ENCODE measurements at regions not wholly inside any gene's neighbourhood (a gene's known extent, or its start where the extent isn't known, plus 50 kb on each side); places are given as distances from the start of the nearest gene placed in this dataset.

DNA sequence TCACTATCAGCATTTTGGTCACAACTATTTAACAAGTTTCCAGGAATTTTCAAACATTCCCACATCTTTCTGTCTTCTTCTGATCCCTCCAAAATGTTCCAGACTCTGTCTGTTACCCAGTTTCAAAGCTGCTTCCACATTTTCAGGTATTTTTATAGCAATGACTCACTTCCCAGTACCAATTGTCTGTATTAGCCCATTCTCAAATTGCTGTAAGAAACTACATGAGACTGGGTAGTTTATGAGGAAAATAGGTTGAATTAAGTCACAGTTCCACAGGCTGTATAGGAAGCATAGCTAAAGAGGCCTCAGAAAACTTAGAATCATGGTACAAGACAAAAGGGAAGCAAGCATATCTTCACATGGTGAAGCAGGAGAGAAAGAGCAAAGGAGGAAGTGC, 475.0 kb upstream of the PCDH7 start:
- POLR2A ChIA-PET, result no interaction called here
- H3K4me3 Mint-ChIP-seq, result no peak overlapping the region
- H3K36me3 Mint-ChIP-seq, result no peaks in the 10 kb centered on the region
- ATAC-seq, result no peak
- H3K27me3 Mint-ChIP-seq, result no peaks in the 10 kb centered on the region
- no peak overlapping the region for H3K27ac Mint-ChIP-seq
- no peak for DNase-seq
- H3K4me1 Mint-ChIP-seq, result no peaks in the 10 kb centered on the region
- peaks cover 16 to 47% (median 25%) of the 10 kb centered on the region in 9 donors for H3K9me3 Mint-ChIP-seq

- POLR2A ChIA-PET, result no interaction called here
- peaks cover 0 to 3% (median 0%) of the 10 kb centered on the region in 3 donors for H3K36me3 Mint-ChIP-seq
- no peak for ATAC-seq
- no peak overlapping the region for H3K4me3 Mint-ChIP-seq
- no peaks in the 10 kb centered on the region for H3K4me1 Mint-ChIP-seq
- DNase-seq, result no peak
- H3K9me3 Mint-ChIP-seq, result peaks cover 0 to 21% (median 10%) of the 10 kb centered on the region in 9 donors
- no peak overlapping the region for H3K27ac Mint-ChIP-seq
- no peaks in the 10 kb centered on the region for H3K27me3 Mint-ChIP-seq
Measured at GRCh38 chr4:30256116-30256832, 463.9 kb upstream of the PCDH7 start.

GRCh38 chr4:30258949-30259348, 461.2 kb upstream of the PCDH7 start:
- Mint-ChIP-seq H3K4me3 (no peak overlapping the region), H3K36me3 (peaks cover 0 to 2% (median 0%) of the 10 kb centered on the region in 3 donors), H3K27ac (no peak overlapping the region), H3K9me3 (peaks cover 0 to 12% (median 10%) of the 10 kb centered on the region in 9 donors), H3K27me3 (no peaks in the 10 kb centered on the region), H3K4me1 (no peaks in the 10 kb centered on the region)
- ATAC-seq (no peak), DNase-seq (no peak)
- POLR2A ChIA-PET, result no interaction called here

- H3K4me1 Mint-ChIP-seq, result no peaks in the 10 kb centered on the region
- DNase-seq (no peak), ATAC-seq (no peak)
- POLR2A ChIA-PET, result no interaction called here
- H3K36me3 Mint-ChIP-seq, result no peaks in the 10 kb centered on the region
- H3K27ac Mint-ChIP-seq, result no peak overlapping the region
- H3K4me3 Mint-ChIP-seq, result no peak overlapping the region
- H3K27me3 Mint-ChIP-seq, result no peaks in the 10 kb centered on the region
- H3K9me3 Mint-ChIP-seq, result peaks cover 0 to 7% (median 2%) of the 10 kb centered on the region in 9 donors
Measured at GRCh38 chr4:30262379-30262778, 457.8 kb upstream of the PCDH7 start.

- Mint-ChIP-seq H3K4me3 (no peak overlapping the region), H3K27me3 (no peaks in the 10 kb centered on the region), H3K4me1 (no peaks in the 10 kb centered on the region), H3K36me3 (no peaks in the 10 kb centered on the region), H3K9me3 (peaks cover 0 to 9% (median 4%) of the 10 kb centered on the region in 9 donors), H3K27ac (no peak overlapping the region)
- DNase-seq (no peak), ATAC-seq (no peak)
- POLR2A ChIA-PET, result no interaction called here
Measured at GRCh38 chr4:30264465-30264864, 455.7 kb upstream of the PCDH7 start.

DNA sequence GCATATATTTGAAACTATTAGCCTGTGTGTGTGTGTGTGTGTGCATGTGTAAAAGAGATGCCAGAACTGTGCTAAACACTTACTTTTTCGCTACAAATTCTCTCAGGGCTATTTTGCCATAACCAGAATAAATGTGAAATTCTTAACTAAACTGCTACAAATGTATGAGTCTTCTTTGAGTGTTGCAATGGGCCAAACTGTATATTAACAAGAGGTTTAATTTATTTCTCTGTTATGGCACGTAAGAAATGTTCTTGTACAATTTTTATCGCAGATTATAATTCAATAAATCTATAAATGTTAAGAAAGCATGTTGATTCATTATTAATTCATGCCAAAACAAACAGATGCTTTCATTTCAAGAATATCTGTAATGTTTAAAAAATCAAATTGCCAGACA, 454.5 kb upstream of the PCDH7 start:
- ATAC-seq, result no peak

DNA sequence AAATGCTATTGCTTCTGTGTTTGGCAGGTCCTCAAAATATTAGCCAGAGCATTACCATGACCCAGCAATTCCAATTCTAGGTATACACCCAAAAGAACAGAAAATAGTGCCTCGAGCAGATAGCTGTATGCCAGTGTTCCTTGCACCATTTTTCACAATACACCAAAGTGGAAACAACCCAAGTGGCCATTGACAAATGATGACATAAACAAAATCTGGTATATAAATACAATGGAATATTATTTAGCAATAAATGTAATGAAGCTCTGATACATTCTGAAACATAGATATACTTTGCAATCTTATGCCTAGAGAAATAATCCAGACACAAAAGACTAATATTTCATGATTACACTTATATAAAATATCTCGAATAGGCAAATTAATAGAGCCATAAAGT, 451.8 kb upstream of the PCDH7 start:
- ATAC-seq, result no peak
- no peak overlapping the region for H3K4me3 Mint-ChIP-seq
- no peaks in the 10 kb centered on the region for H3K4me1 Mint-ChIP-seq
- no peaks in the 10 kb centered on the region for H3K36me3 Mint-ChIP-seq
- POLR2A ChIA-PET, result no interaction called here
- H3K27ac Mint-ChIP-seq, result no peak overlapping the region
- H3K27me3 Mint-ChIP-seq, result no peaks in the 10 kb centered on the region
- no peak for DNase-seq
- H3K9me3 Mint-ChIP-seq, result peaks cover 0 to 23% (median 9%) of the 10 kb centered on the region in 9 donors

More for the DNA sequence above, 454.5 kb upstream of the PCDH7 start:
- no peak for DNase-seq
- H3K27me3 Mint-ChIP-seq, result no peaks in the 10 kb centered on the region
- POLR2A ChIA-PET, result no interaction called here
- H3K4me1 Mint-ChIP-seq, result no peaks in the 10 kb centered on the region
- no peak overlapping the region for H3K4me3 Mint-ChIP-seq
- H3K9me3 Mint-ChIP-seq, result peaks cover 0 to 15% (median 4%) of the 10 kb centered on the region in 9 donors
- no peaks in the 10 kb centered on the region for H3K36me3 Mint-ChIP-seq
- H3K27ac Mint-ChIP-seq, result no peak overlapping the region

DNA sequence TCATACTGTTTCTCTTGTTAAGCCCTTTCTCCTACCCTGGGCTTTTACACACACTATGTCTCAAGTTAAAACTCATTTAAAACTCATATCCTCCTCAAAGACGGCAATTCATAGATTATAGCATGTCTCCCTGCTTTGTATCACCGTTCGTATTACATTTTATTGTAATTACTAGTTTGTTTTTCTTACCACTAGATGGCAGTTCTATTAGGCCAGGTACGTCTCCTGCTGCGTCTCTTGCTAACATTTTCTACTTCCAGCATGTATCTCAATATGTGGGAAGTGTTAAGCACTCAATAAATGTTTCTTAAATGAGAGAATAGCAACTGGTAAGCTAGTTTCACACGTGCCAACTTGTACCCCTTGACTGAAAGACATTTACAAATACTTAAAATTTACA, 450.3 kb upstream of the PCDH7 start:
- Mint-ChIP-seq H3K27ac (no peak overlapping the region), H3K4me1 (no peaks in the 10 kb centered on the region), H3K27me3 (no peaks in the 10 kb centered on the region), H3K4me3 (no peak overlapping the region), H3K36me3 (no peaks in the 10 kb centered on the region), H3K9me3 (peaks cover 0 to 25% (median 11%) of the 10 kb centered on the region in 9 donors)
- DNase-seq (no peak), ATAC-seq (no peak)
- POLR2A ChIA-PET, result no interaction called here

DNA sequence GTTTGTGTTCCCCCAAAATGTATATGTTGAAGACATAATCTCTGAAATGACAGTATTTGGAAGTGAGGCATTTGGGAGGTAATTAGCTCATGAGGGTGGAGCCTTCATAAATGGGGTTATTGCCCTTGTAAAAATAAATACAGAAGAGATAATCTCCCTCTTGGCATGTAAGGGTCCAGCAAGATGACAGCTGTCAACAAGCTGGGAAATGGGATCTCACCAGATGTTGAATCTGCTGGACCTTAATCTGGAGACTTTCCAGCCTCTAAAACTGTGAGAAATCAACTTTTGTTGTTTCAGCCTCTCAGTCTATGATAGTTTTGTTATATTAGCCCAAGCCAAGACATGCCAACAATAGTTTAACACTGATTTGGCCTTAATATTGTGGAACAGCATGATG, 438.2 kb upstream of the PCDH7 start:
- no peaks in the 10 kb centered on the region for H3K4me1 Mint-ChIP-seq
- H3K27me3 Mint-ChIP-seq, result no peaks in the 10 kb centered on the region
- POLR2A ChIA-PET, result no interaction called here
- H3K9me3 Mint-ChIP-seq, result peaks cover 0 to 15% (median 8%) of the 10 kb centered on the region in 9 donors
- DNase-seq (no peak), ATAC-seq (no peak)
- no peak overlapping the region for H3K4me3 Mint-ChIP-seq
- peaks cover 0 to 4% (median 0%) of the 10 kb centered on the region in 3 donors for H3K36me3 Mint-ChIP-seq
- H3K27ac Mint-ChIP-seq, result no peak overlapping the region

DNA sequence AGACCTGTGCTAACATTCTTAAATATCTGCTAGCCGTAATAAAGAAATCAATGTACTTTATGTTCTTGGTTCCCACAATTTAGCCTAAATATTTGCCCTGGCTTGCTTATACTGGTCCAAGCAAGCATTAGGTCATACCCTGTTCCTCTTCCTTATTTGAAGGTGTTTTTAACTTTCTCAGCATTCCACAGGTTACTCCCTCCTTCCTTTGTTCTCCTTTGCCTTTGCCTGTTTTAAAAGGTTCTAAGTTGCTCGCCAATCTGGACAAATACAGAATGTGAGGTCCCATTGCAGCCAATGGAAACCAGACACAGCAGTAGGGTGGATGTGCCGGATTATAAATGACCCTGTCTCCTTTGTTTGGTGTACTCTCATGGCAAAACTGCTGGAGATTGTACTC, 436.8 kb upstream of the PCDH7 start:
- no peak overlapping the region for H3K27ac Mint-ChIP-seq
- H3K27me3 Mint-ChIP-seq, result no peaks in the 10 kb centered on the region
- peaks cover 0 to 16% (median 9%) of the 10 kb centered on the region in 9 donors for H3K9me3 Mint-ChIP-seq
- H3K4me3 Mint-ChIP-seq, result no peak overlapping the region
- peaks cover 0 to 4% (median 0%) of the 10 kb centered on the region in 3 donors for H3K36me3 Mint-ChIP-seq
- H3K4me1 Mint-ChIP-seq, result no peaks in the 10 kb centered on the region
- DNase-seq, result no peak
- no peak for ATAC-seq
- POLR2A ChIA-PET, result no interaction called here

- Mint-ChIP-seq H3K9me3 (peaks cover 0 to 37% (median 6%) of the 10 kb centered on the region in 9 donors), H3K27ac (no peak overlapping the region), H3K4me1 (no peaks in the 10 kb centered on the region), H3K4me3 (no peak overlapping the region), H3K27me3 (no peaks in the 10 kb centered on the region), H3K36me3 (no peaks in the 10 kb centered on the region)
- ATAC-seq, result no peak
- no peak for DNase-seq
- POLR2A ChIA-PET, result no interaction called here
Measured at GRCh38 chr4:30294295-30294694, 425.9 kb upstream of the PCDH7 start.

GRCh38 chr4:30295652-30296051, 424.5 kb upstream of the PCDH7 start:
- no peak overlapping the region for H3K4me3 Mint-ChIP-seq
- H3K36me3 Mint-ChIP-seq, result no peaks in the 10 kb centered on the region
- no peaks in the 10 kb centered on the region for H3K4me1 Mint-ChIP-seq
- no peaks in the 10 kb centered on the region for H3K27me3 Mint-ChIP-seq
- no peak for DNase-seq
- peaks cover 0 to 31% (median 6%) of the 10 kb centered on the region in 9 donors for H3K9me3 Mint-ChIP-seq
- no peak overlapping the region for H3K27ac Mint-ChIP-seq
- POLR2A ChIA-PET, result no interaction called here
- ATAC-seq, result no peak

DNA sequence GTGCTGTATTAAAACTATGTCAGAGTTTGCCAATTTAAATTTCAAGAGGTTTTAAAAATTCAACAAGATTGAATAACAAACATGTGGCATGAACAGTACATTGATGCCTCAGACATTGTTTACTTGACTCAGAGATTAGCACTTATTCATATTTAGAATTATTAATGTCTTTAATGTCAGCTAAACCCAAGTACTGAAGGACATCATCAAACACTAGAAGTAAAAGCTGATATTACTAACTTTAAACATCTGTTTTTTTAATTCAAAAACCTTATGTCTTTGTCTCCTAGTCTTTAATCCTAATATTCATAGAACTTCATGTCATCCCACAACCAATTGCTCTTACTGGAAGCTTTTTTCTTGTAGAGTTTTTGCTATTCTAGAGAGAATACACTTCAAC, 406.2 kb upstream of the PCDH7 start:
- no peak for DNase-seq
- POLR2A ChIA-PET, result no interaction called here
- Mint-ChIP-seq H3K9me3 (peaks cover 1 to 33% (median 12%) of the 10 kb centered on the region in 9 donors), H3K27me3 (no peaks in the 10 kb centered on the region), H3K27ac (no peak overlapping the region), H3K4me1 (no peaks in the 10 kb centered on the region), H3K4me3 (no peak overlapping the region), H3K36me3 (no peaks in the 10 kb centered on the region)
- ATAC-seq, result no peak
